ENCODE measurements at regions not wholly inside any gene's neighbourhood (a gene's known extent, or its start where the extent isn't known, plus 50 kb on each side); places are given as distances from the start of the nearest gene placed in this dataset.

DNA sequence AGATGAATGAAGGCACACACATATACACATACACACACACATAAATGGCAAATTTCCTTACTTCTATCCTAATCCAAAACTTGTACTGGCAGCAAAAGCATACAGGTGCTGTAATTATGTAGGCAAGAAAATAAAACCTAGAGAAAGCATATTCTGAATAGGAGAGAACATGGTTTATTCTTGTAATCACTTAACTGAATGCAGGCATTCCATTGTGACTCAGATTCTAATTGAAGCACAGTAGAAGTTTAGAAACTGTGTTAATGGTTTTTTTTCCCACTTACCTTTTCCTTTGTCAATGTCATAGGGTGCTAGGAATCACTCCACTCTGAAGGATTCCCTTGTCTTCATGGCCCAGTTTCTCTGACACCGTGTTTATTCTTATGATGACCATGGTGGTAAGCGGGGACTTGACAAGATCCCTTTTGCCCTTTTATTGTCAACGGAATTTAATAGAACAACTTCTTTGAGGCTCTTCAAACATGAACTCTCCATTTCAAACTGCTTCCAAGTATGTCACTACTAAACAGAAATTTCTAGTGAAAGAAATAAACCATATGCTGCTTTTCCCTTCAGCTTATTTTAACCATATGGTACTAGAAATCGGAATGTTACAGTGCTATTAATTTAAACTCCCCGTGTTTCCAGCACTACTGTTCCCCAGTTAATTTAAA, 164.2 kb downstream of the OGFRL1 start:
- TF ChIP-seq, protein P1, sequence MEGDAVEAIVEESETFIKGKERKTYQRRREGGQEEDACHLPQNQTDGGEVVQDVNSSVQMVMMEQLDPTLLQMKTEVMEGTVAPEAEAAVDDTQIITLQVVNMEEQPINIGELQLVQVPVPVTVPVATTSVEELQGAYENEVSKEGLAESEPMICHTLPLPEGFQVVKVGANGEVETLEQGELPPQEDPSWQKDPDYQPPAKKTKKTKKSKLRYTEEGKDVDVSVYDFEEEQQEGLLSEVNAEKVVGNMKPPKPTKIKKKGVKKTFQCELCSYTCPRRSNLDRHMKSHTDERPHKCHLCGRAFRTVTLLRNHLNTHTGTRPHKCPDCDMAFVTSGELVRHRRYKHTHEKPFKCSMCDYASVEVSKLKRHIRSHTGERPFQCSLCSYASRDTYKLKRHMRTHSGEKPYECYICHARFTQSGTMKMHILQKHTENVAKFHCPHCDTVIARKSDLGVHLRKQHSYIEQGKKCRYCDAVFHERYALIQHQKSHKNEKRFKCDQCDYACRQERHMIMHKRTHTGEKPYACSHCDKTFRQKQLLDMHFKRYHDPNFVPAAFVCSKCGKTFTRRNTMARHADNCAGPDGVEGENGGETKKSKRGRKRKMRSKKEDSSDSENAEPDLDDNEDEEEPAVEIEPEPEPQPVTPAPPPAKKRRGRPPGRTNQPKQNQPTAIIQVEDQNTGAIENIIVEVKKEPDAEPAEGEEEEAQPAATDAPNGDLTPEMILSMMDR (IDR thresholded peaks at IDR 0.05): no peak
- H3K4me3 Mint-ChIP-seq: no peak overlapping the region
- DNase-seq: no peak
- no peak overlapping the region for H3K27ac Mint-ChIP-seq
- no peaks in the 10 kb centered on the region for H3K36me3 Mint-ChIP-seq (ENCODE audit: low read depth)
- H3K27me3 Mint-ChIP-seq (ENCODE audit: insufficient read depth): 0 out of 2 replicates have a peak, but pooled peaks cover 2% of the 10 kb centered on the region
- H3K9me3 Mint-ChIP-seq: no peaks in the 10 kb centered on the region
- H3K4me1 Mint-ChIP-seq (ENCODE audit: low read depth): peaks cover 12% of the 10 kb centered on the region

DNA sequence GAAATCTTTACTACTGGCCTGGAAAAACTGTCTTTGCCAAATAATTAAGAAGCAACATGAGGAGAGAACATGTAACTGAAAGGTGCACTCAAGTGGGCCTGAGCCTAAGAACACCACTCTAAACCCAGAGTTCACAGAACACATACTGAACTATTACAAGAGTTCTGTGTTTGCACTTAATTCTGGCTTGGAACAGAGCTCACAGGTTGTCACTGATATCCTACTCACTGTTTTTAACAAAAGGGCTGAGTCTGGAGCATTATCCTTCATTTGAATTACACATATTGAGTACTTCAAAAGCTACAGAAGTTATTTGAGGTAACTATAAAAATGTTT, 164.7 kb downstream of the OGFRL1 start:
- Mint-ChIP-seq H3K27me3 (ENCODE audit: insufficient read depth) (0 out of 2 replicates have a peak, but pooled peaks cover 2% of the 10 kb centered on the region), H3K36me3 (ENCODE audit: low read depth) (no peaks in the 10 kb centered on the region), H3K27ac (no peak overlapping the region), H3K9me3 (no peaks in the 10 kb centered on the region), H3K4me3 (no peak overlapping the region), H3K4me1 (ENCODE audit: low read depth) (peaks cover 15% of the 10 kb centered on the region)
- TF ChIP-seq, protein P1 (IDR thresholded peaks at IDR 0.05): no peak
- DNase-seq: no peak

DNA sequence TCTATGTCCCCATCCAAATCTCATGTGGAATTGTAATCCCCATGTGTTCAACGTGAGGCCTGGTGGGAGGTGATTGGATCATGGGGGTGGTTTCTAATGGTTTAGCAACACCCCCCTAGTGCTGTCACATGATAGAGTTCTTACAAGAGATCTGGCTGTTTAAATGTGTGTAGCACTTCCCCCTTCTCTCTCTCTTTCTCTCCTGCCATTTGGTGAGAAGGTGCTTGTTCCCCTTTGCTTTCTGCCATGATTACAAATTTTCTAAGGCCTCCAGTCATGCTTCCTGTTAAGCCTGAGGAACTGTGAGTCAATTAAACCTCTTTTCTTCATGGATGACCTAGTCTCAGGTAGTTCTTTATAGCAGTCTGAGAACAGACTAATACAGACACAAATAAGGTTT, 165.4 kb downstream of the OGFRL1 start:
- DNase-seq: no peak

DNA sequence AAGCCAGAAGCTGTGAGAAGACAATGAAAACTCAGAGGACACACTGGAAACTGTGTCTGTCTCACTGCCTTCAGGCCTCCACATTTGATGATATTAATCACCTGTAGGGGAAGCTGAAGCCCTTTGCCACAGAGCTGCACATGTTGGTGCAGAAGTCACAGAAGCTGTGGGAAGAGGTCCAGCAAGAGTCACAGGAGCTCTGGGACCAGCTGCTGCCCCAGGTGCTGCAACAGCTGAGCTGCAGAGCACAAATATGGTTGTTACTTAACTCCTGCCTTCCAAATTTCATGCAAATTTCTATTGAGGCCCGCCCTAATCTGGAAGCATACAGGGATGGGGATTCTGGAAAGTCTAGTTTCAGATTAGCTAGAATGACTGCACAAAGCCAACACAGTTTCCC, 169.3 kb downstream of the OGFRL1 start:
- no peak for DNase-seq
- TF ChIP-seq, protein P1 (IDR thresholded peaks at IDR 0.05): no peak
- Mint-ChIP-seq H3K27ac (no peak overlapping the region), H3K4me1 (ENCODE audit: low read depth) (peaks cover 34% of the 10 kb centered on the region), H3K27me3 (ENCODE audit: insufficient read depth) (no peaks in the 10 kb centered on the region), H3K9me3 (no peaks in the 10 kb centered on the region), H3K4me3 (no peak overlapping the region), H3K36me3 (ENCODE audit: low read depth) (peaks cover 3% of the 10 kb centered on the region; the same call in 1 of the 2 replicates)

More for the DNA sequence above, 165.4 kb downstream of the OGFRL1 start:
- H3K36me3 Mint-ChIP-seq (ENCODE audit: low read depth): no peaks in the 10 kb centered on the region
- 0 out of 2 replicates have a peak, but pooled peaks cover 2% of the 10 kb centered on the region for H3K27me3 Mint-ChIP-seq (ENCODE audit: insufficient read depth)
- H3K4me1 Mint-ChIP-seq (ENCODE audit: low read depth): peaks cover 22% of the 10 kb centered on the region
- H3K9me3 Mint-ChIP-seq: no peaks in the 10 kb centered on the region
- H3K4me3 Mint-ChIP-seq: no peak overlapping the region
- TF ChIP-seq, protein P1 (IDR thresholded peaks at IDR 0.05): no peak
- no peak overlapping the region for H3K27ac Mint-ChIP-seq

DNA sequence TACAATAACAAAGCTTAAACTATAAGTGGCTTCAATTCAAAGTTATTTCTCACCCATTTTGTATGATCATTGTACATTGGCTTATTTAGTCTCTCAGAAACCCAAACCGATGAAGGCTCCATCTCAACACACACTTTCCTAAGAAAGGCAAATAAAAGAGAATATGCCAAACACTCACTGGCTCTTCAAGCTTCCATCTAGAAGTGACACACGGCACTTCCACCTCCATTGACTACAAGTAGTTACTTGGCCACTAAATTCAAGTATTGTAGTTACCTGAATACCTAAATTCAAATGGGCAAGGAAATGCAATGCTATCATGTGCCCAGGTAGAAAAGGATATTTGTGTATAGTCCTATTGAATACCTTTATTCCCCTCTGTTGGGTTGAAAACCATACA, 170.6 kb downstream of the OGFRL1 start:
- Mint-ChIP-seq H3K4me1 (ENCODE audit: low read depth) (peaks cover 34% of the 10 kb centered on the region), H3K36me3 (ENCODE audit: low read depth) (peaks cover 3% of the 10 kb centered on the region; the same call in 1 of the 2 replicates), H3K9me3 (peaks cover 8% of the 10 kb centered on the region), H3K27ac (no peak overlapping the region), H3K4me3 (no peak overlapping the region; the same call in 1 of the 2 replicates), H3K27me3 (ENCODE audit: insufficient read depth) (no peaks in the 10 kb centered on the region)
- no peak for DNase-seq
- TF ChIP-seq, protein P1 (IDR thresholded peaks at IDR 0.05): no peak
